Peyer's patch (tissue), 4 donors: ENCODE measurements at regions not wholly inside any gene's neighbourhood (a gene's known extent, or its start where the extent isn't known, plus 50 kb on each side); places are given as distances from the start of the nearest gene placed in this dataset.

Experiments used
- CTCF ChIP-seq, 6 experiments: fragments of 450-650 bp in 4 of 6; fragments of 200-600 bp in 2 of 6; sonication (generic) in 1 of 6; IDR thresholded peaks; one replicate each; pipeline ENCODE4 v1.5.1; 2017 to 2019; ENCODE audit warnings: antibody characterized with exemption in 6 of 6, mild to moderate bottlenecking in 3 of 6, moderate library complexity in 1 of 6
- POLR2A ChIP-seq, 2 donors: fragments of 450-650 bp; IDR thresholded peaks; one replicate each; pipeline ENCODE4 v1.5.1; 2017; ENCODE audit warnings: antibody characterized with exemption in 2 of 2, mild to moderate bottlenecking in 2 of 2, moderate library complexity in 2 of 2

GRCh38 chr7:118845791-118846190 lies 621.3 kb downstream of the ANKRD7 start:
- TF ChIP-seq CTCF (IDR thresholded peaks at IDR 0.05) = no peak
- no peak for TF ChIP-seq POLR2A (IDR thresholded peaks at IDR 0.05)
